ENCODE measurements at regions not wholly inside any gene's neighbourhood (a gene's known extent, or its start where the extent isn't known, plus 50 kb on each side); places are given as distances from the start of the nearest gene placed in this dataset.

DNA sequence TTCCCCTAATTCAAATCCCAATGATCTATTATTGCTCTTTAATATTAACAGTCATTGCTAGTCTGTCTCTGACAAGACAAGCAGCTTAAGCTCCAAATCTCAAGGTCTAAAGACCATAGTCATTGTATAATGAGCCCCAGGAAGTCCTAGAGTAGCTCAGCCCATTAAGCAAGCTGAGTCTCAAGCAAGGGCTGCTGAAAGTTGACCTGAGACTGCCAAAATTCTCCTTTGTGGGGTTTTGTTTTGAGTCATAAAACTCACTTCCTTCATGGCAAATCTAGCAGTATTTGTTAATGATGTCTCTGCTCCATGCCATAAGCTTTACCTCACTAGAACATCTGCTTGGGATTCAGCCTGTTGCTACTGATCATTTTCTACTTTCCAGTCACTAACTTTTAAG is 313.2 kb downstream of the ANTXR2 start:
- TF ChIP-seq POLR2A (IDR thresholded peaks at IDR 0.05), result no peak
- TF ChIP-seq, protein P1, sequence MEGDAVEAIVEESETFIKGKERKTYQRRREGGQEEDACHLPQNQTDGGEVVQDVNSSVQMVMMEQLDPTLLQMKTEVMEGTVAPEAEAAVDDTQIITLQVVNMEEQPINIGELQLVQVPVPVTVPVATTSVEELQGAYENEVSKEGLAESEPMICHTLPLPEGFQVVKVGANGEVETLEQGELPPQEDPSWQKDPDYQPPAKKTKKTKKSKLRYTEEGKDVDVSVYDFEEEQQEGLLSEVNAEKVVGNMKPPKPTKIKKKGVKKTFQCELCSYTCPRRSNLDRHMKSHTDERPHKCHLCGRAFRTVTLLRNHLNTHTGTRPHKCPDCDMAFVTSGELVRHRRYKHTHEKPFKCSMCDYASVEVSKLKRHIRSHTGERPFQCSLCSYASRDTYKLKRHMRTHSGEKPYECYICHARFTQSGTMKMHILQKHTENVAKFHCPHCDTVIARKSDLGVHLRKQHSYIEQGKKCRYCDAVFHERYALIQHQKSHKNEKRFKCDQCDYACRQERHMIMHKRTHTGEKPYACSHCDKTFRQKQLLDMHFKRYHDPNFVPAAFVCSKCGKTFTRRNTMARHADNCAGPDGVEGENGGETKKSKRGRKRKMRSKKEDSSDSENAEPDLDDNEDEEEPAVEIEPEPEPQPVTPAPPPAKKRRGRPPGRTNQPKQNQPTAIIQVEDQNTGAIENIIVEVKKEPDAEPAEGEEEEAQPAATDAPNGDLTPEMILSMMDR (IDR thresholded peaks at IDR 0.05), result no peak
